ENCODE measurements at regions not wholly inside any gene's neighbourhood (a gene's known extent, or its start where the extent isn't known, plus 50 kb on each side); places are given as distances from the start of the nearest gene placed in this dataset.

GRCh38 chr11:112902361-112903011 lies 58.7 kb upstream of the NCAM1 start:
- no peaks in the 10 kb centered on the region for H3K36me3 ChIP-seq (ENCODE audit: control insufficient read depth in 4 of 4, insufficient read depth in 4 of 4, low read length in 3 of 4)
- WGBS (ENCODE audit: insufficient coverage), result 100% methylated on average over 1 of the region's 2 CpGs
- H3K9me3 ChIP-seq (ENCODE audit: control extremely low read depth in 1 of 5, control insufficient read depth in 4 of 5, insufficient read depth in 2 of 5, low read depth in 1 of 5, low read length in 4 of 5), result no peaks in the 10 kb centered on the region
- no peak overlapping the region for H3K4me3 ChIP-seq (ENCODE audit: control insufficient read depth in 1 of 7, extremely low read depth in 1 of 7, insufficient read depth in 4 of 7, low read depth in 2 of 7, low read length in 6 of 7)
- no peaks in the 10 kb centered on the region for H3K27me3 ChIP-seq (replicated peaks in 2 of 5; ENCODE audit: control insufficient read depth in 4 of 5, insufficient read depth in 5 of 5, low read length in 4 of 5)
- POLR2A ChIA-PET, result no interaction called here
- CTCF ChIA-PET, result interaction anchor here (1.6 kb wide), 1 partner anchor 10 kb away, joined by 3 read pairs; no protein-coding TSS in a partner anchor
- no peak for DNase-seq
- no peak overlapping the region for H3K27ac ChIP-seq (ENCODE audit: insufficient read depth in 1 of 2, low read depth in 1 of 2, low read length in 2 of 2, poor library complexity in 1 of 2, severe bottlenecking in 2 of 2)
- H3K4me1 ChIP-seq (ENCODE audit: control extremely low read depth in 1 of 4, control insufficient read depth in 4 of 4, insufficient read depth in 4 of 4, low read length in 3 of 4), result no peaks in the 10 kb centered on the region

DNA sequence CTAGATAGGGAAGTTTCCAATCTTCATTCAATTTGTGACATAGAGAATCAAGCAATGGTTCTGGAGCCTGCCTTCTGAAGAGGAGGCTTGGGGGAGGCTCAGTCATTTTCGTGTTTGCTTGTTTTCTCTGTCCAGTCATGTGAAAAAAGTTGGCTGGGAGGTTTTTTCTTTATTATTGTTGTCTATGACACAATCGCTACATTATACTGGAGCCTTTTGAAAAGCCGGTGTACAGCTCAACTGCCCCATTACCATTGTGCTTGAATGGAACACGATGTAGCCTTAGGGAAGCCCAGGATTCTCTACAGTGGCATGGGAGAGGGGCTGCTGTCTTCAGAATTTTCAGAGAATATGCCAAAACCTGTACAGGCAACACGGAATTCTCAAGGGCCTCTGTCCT lies 57.9 kb upstream of the NCAM1 start:
- no peaks in the 10 kb centered on the region for H3K36me3 ChIP-seq (ENCODE audit: control insufficient read depth in 4 of 4, insufficient read depth in 4 of 4, low read length in 3 of 4)
- ChIA-PET POLR2A (no interaction called here), CTCF (no interaction called here)
- 100% methylated on average over 4 of the region's 5 CpGs for WGBS (ENCODE audit: insufficient coverage)
- no peak for DNase-seq
- no peak overlapping the region for H3K27ac ChIP-seq (ENCODE audit: insufficient read depth in 1 of 2, low read depth in 1 of 2, low read length in 2 of 2, poor library complexity in 1 of 2, severe bottlenecking in 2 of 2)
- peaks cover 0 to 1% (median 0%) of the 10 kb centered on the region in 5 experiments for H3K9me3 ChIP-seq (ENCODE audit: control extremely low read depth in 1 of 5, control insufficient read depth in 4 of 5, insufficient read depth in 2 of 5, low read depth in 1 of 5, low read length in 4 of 5)
- H3K4me3 ChIP-seq (ENCODE audit: control insufficient read depth in 1 of 7, extremely low read depth in 1 of 7, insufficient read depth in 4 of 7, low read depth in 2 of 7, low read length in 6 of 7), result no peak overlapping the region
- no peaks in the 10 kb centered on the region for H3K4me1 ChIP-seq (ENCODE audit: control extremely low read depth in 1 of 4, control insufficient read depth in 4 of 4, insufficient read depth in 4 of 4, low read length in 3 of 4)
- peaks cover 0 to 2% (median 0%) of the 10 kb centered on the region in 5 experiments for H3K27me3 ChIP-seq (replicated peaks in 2 of 5; ENCODE audit: control insufficient read depth in 4 of 5, insufficient read depth in 5 of 5, low read length in 4 of 5)

DNA sequence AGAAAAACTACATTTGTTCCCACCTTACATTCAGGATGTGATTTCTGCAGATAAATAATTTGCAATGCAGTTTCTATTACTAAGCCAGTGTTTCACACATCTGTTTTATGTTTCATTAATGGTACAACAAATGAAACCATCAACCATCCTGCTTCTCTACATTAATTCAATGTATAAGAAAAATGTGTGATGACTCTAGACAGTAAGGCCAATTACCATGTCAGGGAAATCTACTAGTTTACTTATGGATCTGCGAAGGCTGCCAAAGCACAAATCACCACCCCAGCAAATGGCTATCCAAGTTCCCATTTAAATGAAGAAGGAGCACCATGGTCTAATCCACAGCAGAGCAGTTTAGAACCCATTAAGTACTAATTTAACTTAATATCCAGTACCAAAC lies 50.1 kb upstream of the NCAM1 start:
- WGBS (ENCODE audit: insufficient coverage), result 100% methylated on average over 1 of the region's 1 CpG
- Histone ChIP-seq H3K4me3 (ENCODE audit: control insufficient read depth in 1 of 7, extremely low read depth in 1 of 7, insufficient read depth in 4 of 7, low read depth in 2 of 7, low read length in 6 of 7) (no peak overlapping the region), H3K27ac (ENCODE audit: insufficient read depth in 1 of 2, low read depth in 1 of 2, low read length in 2 of 2, poor library complexity in 1 of 2, severe bottlenecking in 2 of 2) (no peak overlapping the region), H3K36me3 (ENCODE audit: control insufficient read depth in 4 of 4, insufficient read depth in 4 of 4, low read length in 3 of 4) (no peaks in the 10 kb centered on the region), H3K4me1 (ENCODE audit: control extremely low read depth in 1 of 4, control insufficient read depth in 4 of 4, insufficient read depth in 4 of 4, low read length in 3 of 4) (no peaks in the 10 kb centered on the region), H3K9me3 (ENCODE audit: control extremely low read depth in 1 of 5, control insufficient read depth in 4 of 5, insufficient read depth in 2 of 5, low read depth in 1 of 5, low read length in 4 of 5) (peaks cover 0 to 3% (median 0%) of the 10 kb centered on the region in 5 experiments), H3K27me3 (replicated peaks in 2 of 5; ENCODE audit: control insufficient read depth in 4 of 5, insufficient read depth in 5 of 5, low read length in 4 of 5) (peaks cover 0 to 5% (median 0%) of the 10 kb centered on the region in 5 experiments)
- ChIA-PET POLR2A (no interaction called here), CTCF (no interaction called here)
- no peak for DNase-seq
